Activated B cell treated with CpG ODN at 0.5 μM for 24 hours (primary cell): ENCODE measurements at regions not wholly inside any gene's neighbourhood (a gene's known extent, or its start where the extent isn't known, plus 50 kb on each side); places are given as distances from the start of the nearest gene placed in this dataset.

Experiments used
- ATAC-seq: fragments of 200-7000 bp; cut with Tn5 transposase; one replicate; pipeline ENCODE4 v1.10.0; 2021; ENCODE audit warnings: low read depth, mild to moderate bottlenecking, moderate library complexity
- CTCF ChIA-PET: fragments of 350-600 bp; sonication (Branson Sonifier 250); formaldehyde crosslinking; loops from one replicate; lab custom pipeline; 2021; ENCODE audit warnings: antibody characterized with exemption; lab: Charles Lee
- POLR2A ChIA-PET: fragments of 350-600 bp; sonication (Branson Sonifier 250); formaldehyde crosslinking; loops from one replicate; lab custom pipeline; 2021; ENCODE audit warnings: antibody characterized with exemption; lab: Charles Lee
- DNase-seq: peaks from one replicate; pipeline ENCODE4 v3.0.0; 2022
- H3K27ac Mint-ChIP-seq: one replicate; pipeline ENCODE4 v1.8.0; 2020; ENCODE audit warnings: mixed read lengths
- H3K27me3 Mint-ChIP-seq: one replicate; pipeline ENCODE4 v1.8.0; 2021; ENCODE audit warnings: mixed read lengths
- H3K36me3 Mint-ChIP-seq: one replicate; pipeline ENCODE4 v1.8.0; 2021; ENCODE audit warnings: low read depth, mixed read lengths
- H3K4me1 Mint-ChIP-seq: one replicate; pipeline ENCODE4 v1.8.0; 2021; ENCODE audit warnings: mixed read lengths
- H3K4me3 Mint-ChIP-seq: one replicate; pipeline ENCODE4 v1.8.0; 2020; ENCODE audit warnings: mild to moderate bottlenecking, mixed read lengths
- H3K9me3 Mint-ChIP-seq: one replicate; pipeline ENCODE4 v1.8.0; 2020; ENCODE audit warnings: mixed read lengths
- intact Hi-C: fragments of 100-400 bp; cut with micrococcal nuclease; formaldehyde crosslinking; loops from one replicate; pipeline ENCODE4 v1.15.1; 2024
- TF ChIP-seq, protein P1 (sequence below): fragments of 200-600 bp; IDR thresholded peaks from one replicate; pipeline ENCODE4 v1.8.0; 2022; ENCODE audit warnings: antibody characterized with exemption, mild to moderate bottlenecking

DNA sequence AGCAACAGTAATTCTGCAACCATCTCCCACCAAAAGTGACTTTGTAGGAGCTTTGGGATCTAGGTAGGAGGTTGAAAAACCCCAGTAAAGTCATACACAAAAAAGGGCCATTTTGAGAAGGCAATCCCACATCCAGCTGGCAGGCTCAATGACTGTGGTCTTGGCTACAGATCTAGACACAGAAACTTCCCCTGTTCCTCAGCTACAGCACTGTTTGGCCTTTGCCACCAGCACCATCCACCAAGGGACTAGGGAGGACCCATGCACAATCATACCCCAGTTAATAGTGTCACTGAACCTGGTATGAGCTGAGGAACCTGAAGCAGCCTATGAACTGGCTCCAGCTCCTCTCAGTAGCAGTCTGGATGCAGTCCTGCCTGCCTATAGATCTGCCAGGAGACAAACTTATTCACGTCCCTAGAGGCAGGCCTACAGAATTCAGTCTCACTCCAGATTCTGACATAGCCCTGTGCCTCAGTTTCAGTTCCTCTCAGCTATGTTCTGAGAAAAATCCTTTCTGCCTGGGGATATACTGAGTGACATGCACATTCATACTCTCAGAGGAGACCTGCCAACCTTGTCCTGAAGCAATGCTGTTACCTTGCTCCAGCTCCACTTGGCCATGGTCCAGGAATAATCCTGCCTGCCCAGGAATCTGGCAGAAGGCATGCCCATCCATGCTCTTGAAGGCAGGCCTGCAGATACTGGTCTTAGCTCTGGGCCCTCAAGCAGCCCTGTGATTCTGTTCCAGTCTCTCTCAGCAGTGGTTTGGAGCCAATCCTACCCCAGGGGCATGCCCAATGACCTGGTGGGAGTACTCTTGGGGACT, 2048.3 kb upstream of the PCDH20 start:
- H3K27ac Mint-ChIP-seq: no peak overlapping the region
- no peaks in the 10 kb centered on the region for H3K36me3 Mint-ChIP-seq
- H3K4me3 Mint-ChIP-seq: no peak overlapping the region
- TF ChIP-seq, protein P1, sequence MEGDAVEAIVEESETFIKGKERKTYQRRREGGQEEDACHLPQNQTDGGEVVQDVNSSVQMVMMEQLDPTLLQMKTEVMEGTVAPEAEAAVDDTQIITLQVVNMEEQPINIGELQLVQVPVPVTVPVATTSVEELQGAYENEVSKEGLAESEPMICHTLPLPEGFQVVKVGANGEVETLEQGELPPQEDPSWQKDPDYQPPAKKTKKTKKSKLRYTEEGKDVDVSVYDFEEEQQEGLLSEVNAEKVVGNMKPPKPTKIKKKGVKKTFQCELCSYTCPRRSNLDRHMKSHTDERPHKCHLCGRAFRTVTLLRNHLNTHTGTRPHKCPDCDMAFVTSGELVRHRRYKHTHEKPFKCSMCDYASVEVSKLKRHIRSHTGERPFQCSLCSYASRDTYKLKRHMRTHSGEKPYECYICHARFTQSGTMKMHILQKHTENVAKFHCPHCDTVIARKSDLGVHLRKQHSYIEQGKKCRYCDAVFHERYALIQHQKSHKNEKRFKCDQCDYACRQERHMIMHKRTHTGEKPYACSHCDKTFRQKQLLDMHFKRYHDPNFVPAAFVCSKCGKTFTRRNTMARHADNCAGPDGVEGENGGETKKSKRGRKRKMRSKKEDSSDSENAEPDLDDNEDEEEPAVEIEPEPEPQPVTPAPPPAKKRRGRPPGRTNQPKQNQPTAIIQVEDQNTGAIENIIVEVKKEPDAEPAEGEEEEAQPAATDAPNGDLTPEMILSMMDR: no peak
- peaks cover 5% of the 10 kb centered on the region for H3K9me3 Mint-ChIP-seq
- intact Hi-C loops: no loop called here
- no peak for DNase-seq
- no peaks in the 10 kb centered on the region for H3K4me1 Mint-ChIP-seq
- ChIA-PET POLR2A (no interaction called here), CTCF (no interaction called here)
- no peak for ATAC-seq
- no peaks in the 10 kb centered on the region for H3K27me3 Mint-ChIP-seq

DNA sequence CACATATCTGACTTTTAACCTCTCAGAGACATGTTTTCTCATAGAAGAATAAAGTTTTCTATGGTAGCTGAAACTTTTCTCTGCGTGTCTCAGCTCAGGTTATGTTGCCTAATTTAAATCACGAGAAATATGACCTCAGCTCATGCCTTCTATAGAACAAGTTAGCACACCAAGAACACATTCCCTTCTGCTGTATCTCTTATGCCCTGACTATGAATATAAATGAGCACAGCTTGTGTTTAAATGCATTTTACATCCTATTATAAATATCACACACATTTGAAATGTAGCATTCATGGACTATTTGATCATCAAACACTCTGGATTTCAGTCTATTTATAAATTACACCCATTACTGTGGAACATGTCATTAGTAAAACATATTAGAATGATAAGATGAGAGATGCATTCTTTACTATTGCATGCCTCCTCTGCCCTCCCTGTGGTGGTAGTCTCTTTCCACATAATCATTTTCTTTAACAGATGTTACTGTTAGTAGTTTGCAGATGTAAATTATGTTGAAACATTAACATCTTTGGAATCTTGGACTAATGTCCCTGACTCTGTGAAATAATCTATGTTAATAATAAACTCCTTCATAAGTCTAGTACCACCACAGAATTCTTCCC, 2044.9 kb upstream of the PCDH20 start:
- TF ChIP-seq, protein P1: no peak
- DNase-seq (no peak), ATAC-seq (no peak)
- Mint-ChIP-seq H3K36me3 (no peaks in the 10 kb centered on the region), H3K27me3 (no peaks in the 10 kb centered on the region), H3K4me3 (no peak overlapping the region), H3K9me3 (no peaks in the 10 kb centered on the region), H3K4me1 (no peaks in the 10 kb centered on the region), H3K27ac (no peak overlapping the region)
- intact Hi-C loops: no loop called here
- POLR2A ChIA-PET: no interaction called here
- CTCF ChIA-PET: no interaction called here

DNA sequence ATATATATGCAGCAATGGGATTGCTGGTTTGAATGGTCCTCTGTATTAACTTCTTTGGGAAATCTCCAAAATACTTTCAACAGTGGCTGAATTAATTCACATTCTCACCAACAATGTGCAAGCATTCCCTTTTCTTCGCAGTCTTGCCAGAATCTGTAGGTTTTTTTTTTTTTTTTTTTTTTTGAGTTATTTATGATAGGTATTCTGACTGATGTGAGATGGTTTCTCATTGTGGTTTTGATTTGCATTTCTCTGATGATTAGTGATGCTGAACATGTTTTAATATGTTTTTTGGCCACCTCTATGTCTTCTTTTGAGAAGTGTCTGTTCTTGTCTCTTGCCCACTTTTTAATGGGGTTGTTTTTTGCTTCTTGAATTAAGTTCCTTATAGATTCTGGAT, 2041.5 kb upstream of the PCDH20 start:
- H3K36me3 Mint-ChIP-seq: no peaks in the 10 kb centered on the region
- intact Hi-C loops: no loop called here
- CTCF ChIA-PET: no interaction called here

DNA sequence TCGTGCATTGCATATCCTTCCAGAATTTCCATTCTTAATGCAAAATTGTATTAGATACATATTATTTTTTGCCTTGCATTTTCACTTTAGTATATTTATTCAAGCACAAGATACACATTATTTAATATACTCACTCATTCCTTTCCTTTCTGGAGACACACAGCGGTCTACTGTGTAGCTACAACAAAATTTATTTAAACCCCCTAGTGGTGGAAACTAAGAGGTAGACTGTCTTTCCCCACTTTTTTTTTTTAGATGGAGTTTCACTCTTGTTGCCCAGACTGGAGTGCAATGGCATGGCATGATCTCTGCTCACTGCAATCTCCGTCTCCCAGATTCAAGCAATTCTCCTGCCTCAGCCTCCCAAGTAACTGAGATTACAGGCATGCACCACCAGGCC, 2040.3 kb upstream of the PCDH20 start:
- ATAC-seq (no peak), DNase-seq (no peak)
- ChIA-PET POLR2A (no interaction called here), CTCF (no interaction called here)
- Mint-ChIP-seq H3K9me3 (peaks cover 2% of the 10 kb centered on the region), H3K27ac (no peak overlapping the region), H3K4me1 (no peaks in the 10 kb centered on the region), H3K27me3 (no peaks in the 10 kb centered on the region), H3K36me3 (no peaks in the 10 kb centered on the region), H3K4me3 (no peak overlapping the region)
- intact Hi-C loops: no loop called here
- TF ChIP-seq, protein P1: no peak

More for the DNA sequence above, 2041.5 kb upstream of the PCDH20 start:
- TF ChIP-seq, protein P1: no peak
- DNase-seq (no peak), ATAC-seq (no peak)
- Mint-ChIP-seq H3K27me3 (no peaks in the 10 kb centered on the region), H3K4me3 (no peak overlapping the region), H3K4me1 (no peaks in the 10 kb centered on the region), H3K9me3 (peaks cover 2% of the 10 kb centered on the region), H3K27ac (no peak overlapping the region)
- POLR2A ChIA-PET: no interaction called here

DNA sequence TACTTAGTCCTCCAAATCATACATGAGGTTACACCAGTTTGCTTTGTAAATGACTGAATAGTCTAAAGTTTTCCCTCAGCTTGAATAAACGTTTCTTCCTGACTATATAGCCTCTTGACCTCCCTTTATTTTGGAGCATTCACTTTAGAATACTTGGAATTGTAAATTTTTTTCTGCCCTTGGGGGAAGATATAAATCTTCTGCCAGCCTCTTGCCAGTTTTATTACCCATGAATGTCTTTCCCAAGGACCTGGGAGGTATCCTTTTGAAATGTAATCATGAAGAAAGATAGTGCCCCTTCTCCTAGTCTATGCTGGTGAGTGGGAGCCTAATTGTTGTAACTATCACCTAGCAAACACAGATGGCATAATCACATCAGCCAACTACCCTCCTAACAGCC, 2033.9 kb upstream of the PCDH20 start:
- H3K4me3 Mint-ChIP-seq: no peak overlapping the region
- H3K9me3 Mint-ChIP-seq: peaks cover 5% of the 10 kb centered on the region
- ATAC-seq (no peak), DNase-seq (no peak)
- no peaks in the 10 kb centered on the region for H3K36me3 Mint-ChIP-seq
- intact Hi-C loops: no loop called here
- POLR2A ChIA-PET: no interaction called here
- no peaks in the 10 kb centered on the region for H3K27me3 Mint-ChIP-seq
- H3K4me1 Mint-ChIP-seq: no peaks in the 10 kb centered on the region
- TF ChIP-seq, protein P1: no peak
- no peak overlapping the region for H3K27ac Mint-ChIP-seq
- CTCF ChIA-PET: no interaction called here
